H9 (cell line): ENCODE measurements at regions not wholly inside any gene's neighbourhood (a gene's known extent, or its start where the extent isn't known, plus 50 kb on each side); places are given as distances from the start of the nearest gene placed in this dataset.

Experiments
- DNase-seq: peaks from one replicate; pipeline ENCODE4 v3.0.0-alpha.2; 2017
- H2AFZ ChIP-seq: one replicate; pipeline ENCODE4 v1.6.1; 2013; ENCODE audit warnings: mild to moderate bottlenecking, low read length, control low read depth, moderate library complexity
- H2AK5ac ChIP-seq: 2 replicates; pipeline ENCODE4 v1.6.1; 2013; ENCODE audit warnings: low read length, control low read depth, mixed read lengths; ENCODE audit not compliant: insufficient read length
- H2BK120ac ChIP-seq: one replicate; pipeline ENCODE4 v1.6.1; 2013; ENCODE audit warnings: low read depth, mild to moderate bottlenecking, low read length, control low read depth, inconsistent platforms; ENCODE audit not compliant: poor library complexity, severe bottlenecking
- H2BK12ac ChIP-seq: 2 replicates; pipeline ENCODE4 v1.6.1; 2013; ENCODE audit warnings: low read length, control low read depth, mixed read lengths, low read depth; ENCODE audit not compliant: insufficient read length
- H2BK15ac ChIP-seq: 2 replicates; pipeline ENCODE4 v1.6.1; 2013; ENCODE audit warnings: low read depth, low read length, control low read depth
- H2BK20ac ChIP-seq: one replicate; pipeline ENCODE4 v1.6.1; 2013; ENCODE audit warnings: low read depth, mild to moderate bottlenecking, low read length, control low read depth, inconsistent platforms; ENCODE audit not compliant: poor library complexity, severe bottlenecking
- H2BK5ac ChIP-seq: 2 replicates; pipeline ENCODE4 v1.6.1; 2013; ENCODE audit warnings: low read length, control low read depth, mixed read lengths; ENCODE audit not compliant: insufficient read length
- H3K14ac ChIP-seq: 2 replicates; pipeline ENCODE4 v1.6.1; 2013; ENCODE audit warnings: low read length, control low read depth; ENCODE audit not compliant: insufficient read depth
- H3K18ac ChIP-seq: 2 replicates; pipeline ENCODE4 v1.6.1; 2013; ENCODE audit warnings: low read depth, mild to moderate bottlenecking, mixed read lengths, low read length, control low read depth; ENCODE audit not compliant: insufficient read length
- H3K23ac ChIP-seq: 2 replicates; pipeline ENCODE4 v1.6.1; 2013; ENCODE audit warnings: low read length, control low read depth, mixed read lengths, low read depth; ENCODE audit not compliant: insufficient read length
- H3K23me2 ChIP-seq: 2 replicates; pipeline ENCODE4 v1.6.1; 2013; ENCODE audit warnings: low read depth, mild to moderate bottlenecking, mixed read lengths, low read length, control low read depth; ENCODE audit not compliant: insufficient read length, poor library complexity, severe bottlenecking
- H3K27ac ChIP-seq: 2 replicates; pipeline ENCODE4 v1.5.1; 2013; ENCODE audit warnings: low read length, control low read depth, mixed read lengths, low read depth; ENCODE audit not compliant: insufficient read length
- H3K27me3 ChIP-seq: 2 replicates; pipeline ENCODE4 v1.6.1; 2013; ENCODE audit warnings: low read length, control low read depth, inconsistent platforms; ENCODE audit not compliant: insufficient read depth
- H3K4ac ChIP-seq: 2 replicates; pipeline ENCODE4 v1.6.1; 2013; ENCODE audit warnings: low read depth, mild to moderate bottlenecking, control low read depth, inconsistent platforms, low read length, moderate library complexity
- H3K4me1 ChIP-seq: 2 replicates; pipeline ENCODE4 v1.6.1; 2013; ENCODE audit warnings: low read length, control low read depth, inconsistent platforms; ENCODE audit not compliant: insufficient read depth
- H3K4me2 ChIP-seq: 2 replicates; pipeline ENCODE4 v1.6.1; 2013; ENCODE audit warnings: low read length, control low read depth, mixed read lengths; ENCODE audit not compliant: insufficient read length, insufficient read depth
- H3K56ac ChIP-seq: 2 replicates; pipeline ENCODE4 v1.6.1; 2013; ENCODE audit warnings: low read depth, mild to moderate bottlenecking, mixed read lengths, low read length, control low read depth; ENCODE audit not compliant: insufficient read length
- H3K79me1 ChIP-seq: 2 replicates; pipeline ENCODE4 v1.6.1; 2013; ENCODE audit warnings: low read depth, mild to moderate bottlenecking, moderate library complexity, low read length, control low read depth, inconsistent platforms; ENCODE audit not compliant: insufficient read depth, poor library complexity, severe bottlenecking
- H3K79me2 ChIP-seq: 2 replicates; pipeline ENCODE4 v1.6.1; 2013; ENCODE audit warnings: low read length, control low read depth, inconsistent platforms; ENCODE audit not compliant: insufficient read depth
- H3K9ac ChIP-seq: 2 replicates; pipeline ENCODE4 v1.6.1; 2013; ENCODE audit warnings: low read length, control low read depth, mixed read lengths; ENCODE audit not compliant: insufficient read length; ENCODE audit errors: extremely low read depth
- H3K9me3 ChIP-seq: one replicate; pipeline ENCODE4 v1.6.1; 2013; ENCODE audit warnings: low read depth, low read length, inconsistent platforms; ENCODE audit not compliant: control insufficient read depth
- H3T11ph ChIP-seq: one replicate; pipeline ENCODE4 v1.6.1; 2013; ENCODE audit warnings: mild to moderate bottlenecking, low read length, control low read depth, inconsistent platforms
- H4K20me1 ChIP-seq: one replicate; pipeline ENCODE4 v1.6.1; 2013; ENCODE audit not compliant: control insufficient read depth, insufficient read length, insufficient read depth
- H4K5ac ChIP-seq: 2 replicates; pipeline ENCODE4 v1.6.1; 2013; ENCODE audit warnings: low read depth, mild to moderate bottlenecking, mixed read lengths, low read length, control low read depth; ENCODE audit not compliant: insufficient read length
- H4K8ac ChIP-seq: replicated peaks from 2 replicates; pipeline ENCODE4 v1.6.1; 2013; ENCODE audit warnings: low read length, control low read depth, mixed read lengths, low read depth; ENCODE audit not compliant: insufficient read length
- H4K91ac ChIP-seq: 2 replicates; pipeline ENCODE4 v1.6.1; 2013; ENCODE audit warnings: low read depth, mild to moderate bottlenecking, moderate library complexity, mixed read lengths, low read length, control low read depth; ENCODE audit not compliant: insufficient read length
- H3K27ac Mint-ChIP-seq, 3 experiments: 2 replicates in 2 of 3; 3 replicates in 1 of 3; pipeline ENCODE4 v1.8.0; 2020 to 2021; ENCODE audit warnings: mixed read lengths in 3 of 3, mild to moderate bottlenecking in 1 of 3, moderate library complexity in 1 of 3
- H3K27me3 Mint-ChIP-seq: 2 replicates; pipeline ENCODE4 v1.8.0; 2021; ENCODE audit warnings: low read depth, mild to moderate bottlenecking, moderate library complexity, mixed read lengths
- H3K36me3 Mint-ChIP-seq, 3 experiments: 2 replicates in 2 of 3; 3 replicates in 1 of 3; pipeline ENCODE4 v1.8.0; 2020 to 2021; ENCODE audit warnings: low read depth in 3 of 3, mixed read lengths in 3 of 3; ENCODE audit not compliant: insufficient read depth in 1 of 3
- H3K4me1 Mint-ChIP-seq, 2 experiments: 2 replicates each; pipeline ENCODE4 v1.8.0; 2020; ENCODE audit warnings: mixed read lengths in 2 of 2
- H3K4me3 Mint-ChIP-seq, 2 experiments: 2 replicates in 1 of 2; 3 replicates in 1 of 2; pipeline ENCODE4 v1.8.0; 2020 to 2021; ENCODE audit warnings: mild to moderate bottlenecking in 2 of 2, mixed read lengths in 2 of 2, moderate library complexity in 1 of 2
- H3K9me3 Mint-ChIP-seq, 2 experiments: 2 replicates in 1 of 2; 3 replicates in 1 of 2; pipeline ENCODE4 v1.8.0; 2020; ENCODE audit warnings: mild to moderate bottlenecking in 2 of 2, mixed read lengths in 2 of 2, moderate library complexity in 1 of 2
- CTCF ChIP-seq: fragments of 200-600 bp; sonication (generic); conservative IDR thresholded peaks from 3 replicates; pipeline ENCODE4 v1.8.0; 2021; ENCODE audit warnings: antibody characterized with exemption, mild to moderate bottlenecking
- WGBS: extraction: QIAGEN DNeasy Blood & Tissue Kit; methylation state at CpG from one replicate; pipeline ENCODE4 v1.1.7; 2013; ENCODE audit warnings: missing lambda C conversion rate, low lambda C conversion rate, mixed read lengths; ENCODE audit not compliant: insufficient read length; ENCODE audit errors: extremely low coverage; 5-methylcytosine and 5-hydroxymethylcytosine counted together

GRCh38 chrX:70988425-70988824 lies 57.5 kb upstream of the SLC7A3 start:
- Histone ChIP-seq H3K9ac (no peak overlapping the region), H2BK15ac (no peak overlapping the region), H4K8ac (no peak overlapping the region), H3K4me1 (no peaks in the 10 kb centered on the region), H4K20me1 (no peaks in the 10 kb centered on the region), H4K5ac (no peak overlapping the region), H3T11ph (no peak overlapping the region), H3K4ac (no peak overlapping the region), H2AK5ac (no peak overlapping the region), H3K56ac (no peak overlapping the region), H3K27me3 (no peaks in the 10 kb centered on the region), H3K23me2 (no peaks in the 10 kb centered on the region), H2BK12ac (no peak overlapping the region), H3K23ac (no peak overlapping the region), H3K14ac (no peak overlapping the region), H3K79me1 (no peaks in the 10 kb centered on the region), H2BK120ac (no peak overlapping the region), H4K91ac (no peak overlapping the region), H2AFZ (no peak overlapping the region), H3K18ac (no peak overlapping the region), H3K4me2 (no peak overlapping the region), H2BK20ac (no peak overlapping the region), H3K79me2 (no peaks in the 10 kb centered on the region), H3K27ac (no peak overlapping the region), H3K9me3 (peaks cover 15% of the 10 kb centered on the region), H2BK5ac (no peak overlapping the region)
- no peak for DNase-seq
- Mint-ChIP-seq H3K9me3 (peaks cover 62 to 70% of the 10 kb centered on the region in 2 experiments), H3K27me3 (no peaks in the 10 kb centered on the region; the same call in 1 of the 2 replicates), H3K36me3 (peaks cover 2 to 8% (median 5%) of the 10 kb centered on the region in 3 experiments; a peak in 4 of 7 replicates), H3K4me3 (no peak overlapping the region), H3K27ac (no peak overlapping the region), H3K4me1 (no peaks in the 10 kb centered on the region)
- WGBS, result no CpG with 5 or more reads among the region's 7 CpGs
- TF ChIP-seq CTCF, result no peak
